HCT116 (cell line): ENCODE measurements at regions not wholly inside any gene's neighbourhood (a gene's known extent, or its start where the extent isn't known, plus 50 kb on each side); places are given as distances from the start of the nearest gene placed in this dataset.

Source experiments
- JUND ChIP-seq: IDR thresholded peaks from 2 replicates; pipeline ENCODE4 v1.6.1; 2012
- POLR2A ChIP-seq: IDR thresholded peaks from 2 replicates; pipeline ENCODE4 v1.7.0; 2011; ENCODE audit warnings: borderline replicate concordance; ENCODE audit not compliant: insufficient read depth, insufficient read length; ENCODE audit errors: extremely low read depth
- TF ChIP-seq, protein P1 (sequence below), 3 experiments: fragments of 200-600 bp in 1 of 3; sonication (generic) in 1 of 3; IDR thresholded peaks in 2 of 3; conservative IDR thresholded peaks in 1 of 3; 2 replicates each; pipeline ENCODE4 v1.5.1; 2012 to 2017; ENCODE audit warnings: low read depth in 2 of 3, low read length in 2 of 3, antibody characterized with exemption in 1 of 3, borderline replicate concordance in 1 of 3, control low read depth in 1 of 3, mild to moderate bottlenecking in 1 of 3, mixed read lengths in 1 of 3, mixed run types in 1 of 3, moderate library complexity in 1 of 3; ENCODE audit not compliant: insufficient read depth in 1 of 3

DNA sequence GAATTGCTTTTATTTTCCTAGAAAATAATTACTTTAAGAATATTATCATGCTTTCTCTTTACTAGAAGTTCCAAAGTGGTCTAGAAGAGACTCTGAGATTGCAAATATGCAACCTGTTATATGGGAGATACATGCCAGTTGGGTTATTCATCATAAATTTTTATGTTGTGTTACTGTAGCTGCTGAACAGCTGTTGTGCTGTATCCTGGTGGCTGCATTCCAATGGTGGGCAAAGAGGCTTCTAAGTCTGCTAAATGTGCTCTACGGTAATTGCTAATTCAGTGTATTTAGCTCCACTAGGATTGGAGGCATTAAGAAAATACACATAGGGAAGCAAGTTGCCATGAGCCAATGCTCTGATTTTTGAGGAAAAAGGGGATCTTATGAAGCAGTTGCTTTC is 409.0 kb downstream of the TUSC7 start:
- TF ChIP-seq POLR2A (no peak), JUND (no peak)
- TF ChIP-seq, protein P1, sequence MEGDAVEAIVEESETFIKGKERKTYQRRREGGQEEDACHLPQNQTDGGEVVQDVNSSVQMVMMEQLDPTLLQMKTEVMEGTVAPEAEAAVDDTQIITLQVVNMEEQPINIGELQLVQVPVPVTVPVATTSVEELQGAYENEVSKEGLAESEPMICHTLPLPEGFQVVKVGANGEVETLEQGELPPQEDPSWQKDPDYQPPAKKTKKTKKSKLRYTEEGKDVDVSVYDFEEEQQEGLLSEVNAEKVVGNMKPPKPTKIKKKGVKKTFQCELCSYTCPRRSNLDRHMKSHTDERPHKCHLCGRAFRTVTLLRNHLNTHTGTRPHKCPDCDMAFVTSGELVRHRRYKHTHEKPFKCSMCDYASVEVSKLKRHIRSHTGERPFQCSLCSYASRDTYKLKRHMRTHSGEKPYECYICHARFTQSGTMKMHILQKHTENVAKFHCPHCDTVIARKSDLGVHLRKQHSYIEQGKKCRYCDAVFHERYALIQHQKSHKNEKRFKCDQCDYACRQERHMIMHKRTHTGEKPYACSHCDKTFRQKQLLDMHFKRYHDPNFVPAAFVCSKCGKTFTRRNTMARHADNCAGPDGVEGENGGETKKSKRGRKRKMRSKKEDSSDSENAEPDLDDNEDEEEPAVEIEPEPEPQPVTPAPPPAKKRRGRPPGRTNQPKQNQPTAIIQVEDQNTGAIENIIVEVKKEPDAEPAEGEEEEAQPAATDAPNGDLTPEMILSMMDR (IDR thresholded peaks at IDR 0.05 in 2 of 3, conservative IDR thresholded peaks at IDR 0.05 in 1 of 3; ENCODE audit: borderline replicate concordance in 1 of 3, insufficient read depth in 1 of 3, low read depth in 2 of 3, low read length in 2 of 3) = no peak
